Mesenchymal stem cell (in vitro differentiated cells and primary cell): ENCODE measurements at regions not wholly inside any gene's neighbourhood (a gene's known extent, or its start where the extent isn't known, plus 50 kb on each side); places are given as distances from the start of the nearest gene placed in this dataset.
"Not testable (repeated sequence)": the region's sequence is repeated elsewhere in the genome, so short reads cannot be mapped to it uniquely, and the experiment has no call there.

Source experiments
- DNase-seq: peaks from one replicate; pipeline ENCODE4 v3.0.0-alpha.2; 2013
- H2AFZ ChIP-seq: one replicate; pipeline ENCODE4 v1.6.1; 2013; ENCODE audit warnings: low read depth, mild to moderate bottlenecking, control low read depth, inconsistent platforms, low read length, moderate library complexity
- H2AK5ac ChIP-seq: 2 replicates; pipeline ENCODE4 v1.6.1; 2013; ENCODE audit warnings: low read length, moderate library complexity, mild to moderate bottlenecking, inconsistent platforms; ENCODE audit not compliant: severe bottlenecking
- H2BK120ac ChIP-seq: one replicate; pipeline ENCODE4 v1.6.1; 2013; ENCODE audit warnings: low read depth, mild to moderate bottlenecking, inconsistent platforms, low read length, moderate library complexity
- H2BK12ac ChIP-seq, 2 experiments: one replicate each; pipeline ENCODE4 v1.6.1; 2013; ENCODE audit warnings: inconsistent platforms in 2 of 2, low read length in 2 of 2, mild to moderate bottlenecking in 2 of 2, moderate library complexity in 2 of 2, control low read depth in 1 of 2
- H2BK15ac ChIP-seq: one replicate; pipeline ENCODE4 v1.6.1; 2013; ENCODE audit warnings: mild to moderate bottlenecking, low read depth, inconsistent platforms; ENCODE audit not compliant: poor library complexity, severe bottlenecking
- H2BK5ac ChIP-seq: 2 replicates; pipeline ENCODE4 v1.6.1; 2013; ENCODE audit warnings: low read depth, mild to moderate bottlenecking, low read length, control low read depth, inconsistent platforms; ENCODE audit not compliant: poor library complexity, severe bottlenecking
- H3K14ac ChIP-seq, 2 experiments: one replicate each; pipeline ENCODE4 v1.6.1; 2013; ENCODE audit warnings: inconsistent platforms in 2 of 2, low read length in 2 of 2, control low read depth in 1 of 2, mild to moderate bottlenecking in 1 of 2, moderate library complexity in 1 of 2
- H3K18ac ChIP-seq, 2 experiments: one replicate each; pipeline ENCODE4 v1.6.1; 2013; ENCODE audit warnings: inconsistent platforms in 2 of 2, low read length in 2 of 2, control low read depth in 1 of 2, low read depth in 1 of 2, mild to moderate bottlenecking in 1 of 2
- H3K23ac ChIP-seq, 2 experiments: one replicate each; pipeline ENCODE4 v1.6.1; 2013; ENCODE audit warnings: inconsistent platforms in 2 of 2, low read length in 2 of 2, mild to moderate bottlenecking in 2 of 2, moderate library complexity in 2 of 2, control low read depth in 1 of 2
- H3K27ac ChIP-seq: 2 replicates; pipeline ENCODE4 v1.5.1; 2013; ENCODE audit warnings: mild to moderate bottlenecking, moderate library complexity, low read length, control low read depth, inconsistent platforms; ENCODE audit not compliant: poor library complexity, severe bottlenecking
- H3K27me3 ChIP-seq, 2 experiments: 2 replicates each; pipeline versions ENCODE4 v1.6.1 to v1.7.0; 2013; ENCODE audit warnings: low read length in 2 of 2, mild to moderate bottlenecking in 2 of 2, moderate library complexity in 2 of 2, control low read depth in 1 of 2, inconsistent platforms in 1 of 2; ENCODE audit not compliant: control insufficient read depth in 1 of 2, insufficient read depth in 1 of 2
- H3K36me3 ChIP-seq, 2 experiments: 2 replicates each; pipeline versions ENCODE4 v1.6.1 to v1.7.0; 2013; ENCODE audit warnings: low read length in 2 of 2, control low read depth in 1 of 2, inconsistent platforms in 1 of 2, low read depth in 1 of 2, mild to moderate bottlenecking in 1 of 2; ENCODE audit not compliant: insufficient read depth in 2 of 2, control insufficient read depth in 1 of 2
- H3K4ac ChIP-seq, 2 experiments: one replicate each; pipeline ENCODE4 v1.6.1; 2013; ENCODE audit warnings: inconsistent platforms in 2 of 2, low read length in 2 of 2, mild to moderate bottlenecking in 2 of 2, moderate library complexity in 2 of 2, control low read depth in 1 of 2, low read depth in 1 of 2
- H3K4me1 ChIP-seq: 2 replicates; pipeline ENCODE4 v1.6.1; 2013; ENCODE audit warnings: low read depth, low read length, control low read depth; ENCODE audit not compliant: control insufficient read depth, insufficient read depth
- H3K4me2 ChIP-seq: 2 replicates; pipeline ENCODE4 v1.6.1; 2013; ENCODE audit warnings: low read length, mild to moderate bottlenecking, inconsistent platforms; ENCODE audit not compliant: poor library complexity, severe bottlenecking
- H3K4me3 ChIP-seq, 2 experiments: 2 replicates each; pipeline versions ENCODE4 v1.5.1 to v1.7.0; 2013; ENCODE audit warnings: low read length in 2 of 2, mild to moderate bottlenecking in 2 of 2, control low read depth in 1 of 2, low read depth in 1 of 2; ENCODE audit not compliant: insufficient read depth in 1 of 2
- H3K79me1 ChIP-seq: replicated peaks from 2 replicates; pipeline ENCODE4 v1.6.1; 2013; ENCODE audit warnings: mild to moderate bottlenecking, control low read depth, low read length, inconsistent platforms; ENCODE audit not compliant: poor library complexity, severe bottlenecking
- H3K9ac ChIP-seq: 2 replicates; pipeline ENCODE4 v1.7.0; 2013; ENCODE audit warnings: mild to moderate bottlenecking, low read length, moderate library complexity
- H3K9me3 ChIP-seq: 2 replicates; pipeline ENCODE4 v1.7.0; 2013; ENCODE audit warnings: mild to moderate bottlenecking, low read length; ENCODE audit not compliant: control insufficient read depth
- H4K8ac ChIP-seq: one replicate; pipeline ENCODE4 v1.6.1; 2013; ENCODE audit warnings: inconsistent platforms, mild to moderate bottlenecking, low read length, moderate library complexity
- H4K91ac ChIP-seq: one replicate; pipeline ENCODE4 v1.6.1; 2013; ENCODE audit warnings: mild to moderate bottlenecking, low read length, inconsistent platforms
- WGBS: methylation state at CpG from one replicate; pipeline ENCODE4 v1.1.7; 2013; ENCODE audit warnings: mixed read lengths; 5-methylcytosine and 5-hydroxymethylcytosine counted together

DNA sequence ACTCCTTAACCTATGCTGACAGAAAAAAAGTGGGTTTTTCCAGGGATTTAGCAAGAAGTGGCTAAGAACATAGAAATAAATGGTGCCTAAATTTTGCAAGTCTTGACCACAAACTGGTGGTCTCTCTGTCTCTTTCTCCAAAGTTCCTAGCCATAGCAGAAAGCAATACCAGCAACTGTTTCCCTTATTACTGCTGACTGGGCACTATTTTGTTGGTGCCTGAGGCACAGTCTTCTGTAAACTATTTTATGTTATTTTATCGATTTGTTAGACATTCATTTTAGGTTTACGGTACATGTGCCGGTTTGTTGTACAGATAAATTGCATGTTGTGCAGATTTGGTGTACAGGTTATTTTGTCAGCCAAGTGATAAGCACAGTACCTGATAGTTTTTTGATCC lies 234.6 kb upstream of the TECRL start:
- Histone ChIP-seq H3K4me1 (no peaks in the 10 kb centered on the region), H2BK15ac (no peak overlapping the region), H3K18ac (no peak overlapping the region), H2BK120ac (no peak overlapping the region), H3K14ac (no peak overlapping the region), H3K27me3 (no peaks in the 10 kb centered on the region), H3K4me3 (no peak overlapping the region), H3K9ac (no peak overlapping the region), H4K91ac (no peak overlapping the region), H4K8ac (no peak overlapping the region), H3K27ac (no peak overlapping the region), H2AK5ac (no peak overlapping the region), H3K36me3 (no peaks in the 10 kb centered on the region), H3K4ac (no peak overlapping the region), H2AFZ (no peak overlapping the region), H2BK12ac (no peak overlapping the region), H2BK5ac (no peak overlapping the region), H3K79me1 (no peaks in the 10 kb centered on the region), H3K9me3 (no peaks in the 10 kb centered on the region), H3K23ac (no peak overlapping the region), H3K4me2 (no peak overlapping the region)
- 100% methylated on average over 1 of the region's 3 CpGs for WGBS
- no peak for DNase-seq

DNA sequence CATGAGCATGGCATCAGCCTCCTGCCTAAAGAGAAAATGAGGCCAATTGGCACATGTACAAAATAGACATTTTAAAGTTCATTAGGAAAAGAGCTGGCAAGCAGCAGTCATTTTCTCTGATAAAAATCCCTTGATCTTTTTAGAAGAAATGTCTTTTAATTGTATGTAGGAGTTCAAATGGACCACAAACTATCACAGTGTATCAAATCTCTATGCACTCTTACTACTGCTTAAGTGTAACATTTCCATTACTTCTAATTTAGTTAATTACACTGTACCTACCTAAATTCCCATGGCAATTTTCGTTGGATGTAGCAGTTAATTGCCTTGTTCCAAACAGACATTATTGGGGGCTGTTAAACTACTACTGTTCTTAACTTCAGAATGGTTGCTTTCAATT lies 233.7 kb upstream of the TECRL start:
- no peak overlapping the region for H2BK5ac ChIP-seq
- no peak overlapping the region for H3K9ac ChIP-seq
- H2BK12ac ChIP-seq, result no peak overlapping the region
- no peak overlapping the region for H2AK5ac ChIP-seq
- H3K36me3 ChIP-seq, result no peaks in the 10 kb centered on the region
- H3K79me1 ChIP-seq, result no peaks in the 10 kb centered on the region
- H4K91ac ChIP-seq, result no peak overlapping the region
- H4K8ac ChIP-seq, result no peak overlapping the region
- no peaks in the 10 kb centered on the region for H3K9me3 ChIP-seq
- no peak overlapping the region for H3K4me3 ChIP-seq
- DNase-seq, result no peak
- no peak overlapping the region for H3K27ac ChIP-seq
- no peak overlapping the region for H3K23ac ChIP-seq
- no peak overlapping the region for H2BK15ac ChIP-seq
- no peak overlapping the region for H2BK120ac ChIP-seq
- no peak overlapping the region for H3K4me2 ChIP-seq
- H3K4ac ChIP-seq, result no peak overlapping the region
- no peak overlapping the region for H3K14ac ChIP-seq
- 40% methylated on average over 1 of the region's 1 CpG for WGBS
- no peaks in the 10 kb centered on the region for H3K4me1 ChIP-seq
- no peak overlapping the region for H3K18ac ChIP-seq
- H2AFZ ChIP-seq, result no peak overlapping the region
- H3K27me3 ChIP-seq, result no peaks in the 10 kb centered on the region

DNA sequence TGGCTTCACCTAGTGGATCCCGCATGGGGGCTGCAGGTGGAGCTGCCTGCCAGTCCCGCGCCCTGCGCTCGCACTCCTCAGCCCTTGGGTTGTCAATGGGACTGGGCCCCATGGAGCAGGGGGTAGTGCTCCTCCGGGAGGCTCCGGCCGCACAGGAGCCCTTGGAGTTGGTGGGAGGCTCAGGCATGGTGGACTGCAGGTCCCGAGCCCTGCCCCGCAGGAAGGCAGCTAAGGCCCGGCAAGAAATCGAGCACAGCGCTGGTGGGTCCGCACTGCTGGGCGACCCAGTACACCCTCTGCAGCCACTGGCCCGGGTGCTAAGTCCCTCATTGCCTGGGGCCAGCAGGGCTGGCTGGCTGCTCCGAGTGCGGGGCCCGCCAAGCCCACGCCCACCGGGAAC lies 231.2 kb upstream of the TECRL start:
- H3K4me1 ChIP-seq, DNase-seq, H2BK5ac ChIP-seq: not testable (repeated sequence)

DNA sequence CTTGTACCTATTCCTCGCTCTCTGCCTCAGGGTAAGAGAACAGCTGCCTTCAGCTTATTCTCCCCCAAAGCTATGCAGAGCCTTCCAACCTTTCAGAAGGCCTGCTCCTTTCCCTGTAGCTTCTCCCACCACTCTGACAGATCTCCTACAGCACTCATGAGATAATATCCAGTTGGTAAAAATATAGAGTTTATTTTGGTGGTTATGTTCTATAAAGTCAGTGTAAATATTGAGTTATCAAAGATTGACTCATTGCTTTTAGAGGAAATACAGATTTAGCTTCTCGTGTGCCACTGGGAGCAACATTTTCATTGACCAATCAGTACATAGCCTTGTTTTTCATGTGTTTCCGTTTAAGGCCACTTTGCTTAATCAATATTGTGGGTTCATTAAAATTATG lies 216.2 kb upstream of the TECRL start:
- Histone ChIP-seq H2BK120ac (no peak overlapping the region), H3K27ac (no peak overlapping the region), H3K4me2 (no peak overlapping the region), H3K4ac (no peak overlapping the region), H4K91ac (no peak overlapping the region), H2AFZ (no peak overlapping the region), H2BK15ac (no peak overlapping the region), H3K9me3 (no peaks in the 10 kb centered on the region), H3K4me1 (no peaks in the 10 kb centered on the region), H3K9ac (no peak overlapping the region), H3K36me3 (no peaks in the 10 kb centered on the region), H2BK12ac (no peak overlapping the region), H3K23ac (no peak overlapping the region), H3K4me3 (no peak overlapping the region), H3K18ac (no peak overlapping the region), H4K8ac (no peak overlapping the region), H3K27me3 (no peaks in the 10 kb centered on the region), H2AK5ac (no peak overlapping the region), H3K79me1 (no peaks in the 10 kb centered on the region), H2BK5ac (no peak overlapping the region), H3K14ac (no peak overlapping the region)
- WGBS, result 63% methylated on average over 3 of the region's 3 CpGs
- DNase-seq, result no peak

More for the DNA sequence above, 231.2 kb upstream of the TECRL start:
- not testable (repeated sequence) for H3K14ac ChIP-seq, H3K9me3 ChIP-seq, H3K4ac ChIP-seq, H3K4me3 ChIP-seq, H2AFZ ChIP-seq, H2BK15ac ChIP-seq, H3K27me3 ChIP-seq, H3K9ac ChIP-seq, H2AK5ac ChIP-seq, H4K8ac ChIP-seq, H2BK12ac ChIP-seq, H2BK120ac ChIP-seq, H3K4me2 ChIP-seq, H3K36me3 ChIP-seq, H3K18ac ChIP-seq, H3K27ac ChIP-seq, H3K23ac ChIP-seq, H4K91ac ChIP-seq, H3K79me1 ChIP-seq
- 96% methylated on average over 18 of the region's 21 CpGs for WGBS
